HG03460 (cell line): ENCODE measurements at regions not wholly inside any gene's neighbourhood (a gene's known extent, or its start where the extent isn't known, plus 50 kb on each side); places are given as distances from the start of the nearest gene placed in this dataset.
"Not testable (repeated sequence)": the region's sequence is repeated elsewhere in the genome, so short reads cannot be mapped to it uniquely, and the experiment has no call there.

ENCODE experiments used
- ATAC-seq: cut with Tn5 transposase; IDR thresholded peaks from one replicate; pipeline ENCODE4 v1.9.1; 2021; ENCODE audit not compliant: unreplicated experiment

DNA sequence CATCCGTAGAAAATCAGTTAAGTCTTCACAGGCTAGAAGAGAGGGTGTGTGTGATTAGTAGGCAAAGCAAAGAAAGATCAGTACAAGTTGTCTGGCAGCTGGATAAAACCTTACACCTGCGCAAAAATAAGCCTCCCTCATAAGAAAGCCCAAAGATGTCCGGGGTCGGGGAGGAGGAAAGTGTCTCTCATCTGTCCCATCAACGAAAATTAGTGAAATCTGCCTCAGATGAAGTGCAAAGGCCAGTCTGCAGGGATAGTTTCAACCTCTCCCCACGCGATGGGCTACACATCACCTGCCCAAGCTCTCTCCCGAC, 333.9 kb downstream of the SRGAP2C start:
- no peak for ATAC-seq

DNA sequence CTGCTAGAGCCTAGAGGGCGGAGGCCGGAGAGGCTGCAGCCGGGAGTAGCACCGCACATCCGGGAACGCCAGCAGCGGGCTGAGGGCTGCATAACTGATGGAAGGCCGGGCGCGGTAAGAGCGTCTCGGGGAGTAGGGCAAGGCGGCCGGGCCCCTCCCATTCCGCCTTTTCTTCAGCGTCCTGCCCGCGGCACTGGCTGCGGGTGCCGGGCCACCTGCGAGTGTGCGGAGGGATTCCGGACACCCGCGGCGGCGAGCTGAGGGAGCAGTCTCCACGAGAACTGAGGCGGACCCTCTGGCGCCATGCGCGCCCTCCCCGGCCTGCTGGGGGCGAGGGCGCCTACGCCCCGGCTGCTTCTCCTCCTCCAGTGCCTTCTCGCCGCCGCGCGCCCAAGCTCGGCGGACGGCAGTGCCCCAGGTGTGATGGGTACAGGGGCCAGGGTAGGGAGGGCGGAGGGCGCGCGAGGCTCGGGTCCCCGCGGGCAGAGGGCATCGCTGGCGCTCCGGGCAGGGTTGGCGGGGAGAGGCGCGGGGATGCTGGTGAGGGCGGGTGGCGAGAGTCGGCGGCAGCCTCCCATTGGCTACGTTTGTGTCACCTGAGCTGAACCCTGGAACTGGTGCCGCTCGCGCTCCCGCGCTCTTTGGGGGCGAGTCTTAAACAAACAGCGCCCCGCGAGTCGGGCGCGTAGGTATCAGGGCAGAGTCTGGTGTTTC, 334.4 kb downstream of the SRGAP2C start:
- no peak for ATAC-seq

DNA sequence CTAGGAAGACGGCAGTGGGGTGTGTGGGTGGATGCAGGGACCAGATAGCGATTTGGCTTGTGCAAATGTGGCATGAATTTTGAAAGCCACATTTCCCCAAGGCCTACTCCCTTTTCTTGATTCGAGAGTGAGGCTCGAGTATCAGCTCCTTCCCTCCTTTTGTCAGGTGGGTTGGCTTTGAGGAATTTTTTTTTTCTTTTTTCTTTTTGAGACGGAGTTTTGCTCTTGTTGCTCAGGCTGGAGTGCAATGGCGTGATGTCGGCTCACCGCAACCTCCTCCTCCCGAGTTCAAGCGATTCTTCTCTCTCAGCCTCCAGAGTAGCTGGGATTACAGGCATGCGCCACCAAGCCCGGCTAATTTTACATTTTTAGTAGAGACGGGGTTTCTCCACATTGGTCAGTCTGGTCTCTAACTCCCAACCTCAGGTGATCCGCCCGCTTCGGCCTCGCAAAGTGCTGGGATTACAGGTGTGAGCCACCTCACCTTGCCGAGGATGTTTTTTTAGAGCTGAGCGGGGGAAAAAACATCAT, 335.0 kb downstream of the SRGAP2C start:
- not testable (repeated sequence) for ATAC-seq

DNA sequence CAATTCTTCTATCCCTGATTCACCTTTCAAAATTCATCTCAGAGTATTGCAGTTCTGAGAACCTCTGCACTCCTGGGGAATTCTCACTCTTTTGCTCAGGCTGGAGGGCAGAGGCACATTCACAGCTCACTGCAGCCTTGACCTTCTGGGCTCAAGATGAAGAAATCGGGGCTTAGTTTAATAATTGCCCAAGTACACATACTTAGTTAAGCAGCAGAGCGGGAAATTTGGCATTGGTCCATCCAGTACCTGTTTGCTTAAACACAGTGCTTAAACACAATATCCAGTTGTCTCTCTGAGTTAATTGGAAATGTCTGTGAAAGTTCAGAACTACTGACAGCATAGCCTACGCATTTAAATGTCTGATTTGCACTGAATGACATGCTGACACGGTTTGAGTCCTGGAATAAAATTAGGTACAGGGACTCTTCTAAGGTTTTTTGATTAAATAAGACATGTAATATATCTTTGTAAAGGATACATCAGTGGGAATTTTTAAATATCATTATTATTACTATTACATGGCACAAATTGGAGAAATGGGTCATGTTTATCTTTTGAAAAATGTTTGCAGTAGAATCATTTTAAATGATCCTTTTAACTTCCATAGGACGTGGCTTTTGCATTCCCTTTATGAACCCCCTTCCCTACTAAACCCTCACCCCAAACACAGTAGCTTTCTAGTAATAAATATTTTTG, 337.4 kb downstream of the SRGAP2C start:
- no peak for ATAC-seq

DNA sequence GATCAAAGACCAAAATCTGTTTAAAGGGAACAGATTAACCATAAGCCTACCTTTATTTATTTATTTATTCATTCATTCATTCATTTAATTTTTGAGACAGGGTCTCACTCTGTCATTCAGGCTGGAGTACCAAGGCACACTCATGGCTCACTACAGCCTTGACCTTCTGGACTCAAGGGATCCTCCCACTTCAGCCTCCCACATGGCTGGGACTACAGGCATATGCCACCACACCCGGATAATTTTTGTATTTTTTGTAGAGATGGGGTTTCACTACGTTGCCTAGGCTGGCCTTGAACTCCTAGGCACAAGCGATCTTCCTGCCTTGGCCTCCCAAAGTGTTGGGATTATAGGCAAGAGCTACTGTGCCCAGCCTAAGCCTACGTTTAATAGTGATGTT, 338.3 kb downstream of the SRGAP2C start:
- not testable (repeated sequence) for ATAC-seq

DNA sequence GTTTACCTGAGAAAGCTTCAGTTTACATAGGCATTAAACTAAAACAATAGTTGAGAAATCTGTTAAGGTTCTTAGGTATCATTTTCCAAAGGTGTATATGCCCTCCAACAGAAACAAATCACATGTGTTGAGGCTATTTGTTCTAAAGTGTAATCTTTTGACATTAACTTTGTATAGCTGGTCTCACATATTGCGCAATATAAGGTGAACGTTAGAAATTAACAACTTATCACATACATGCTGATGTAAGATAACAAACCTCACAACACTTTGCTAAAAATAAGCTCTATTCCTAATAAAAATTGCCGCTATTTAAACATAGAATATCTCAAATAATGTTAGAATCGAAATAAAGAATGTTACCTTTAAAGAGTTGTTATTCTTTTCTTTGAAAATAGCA, 340.6 kb downstream of the SRGAP2C start:
- no peak for ATAC-seq

DNA sequence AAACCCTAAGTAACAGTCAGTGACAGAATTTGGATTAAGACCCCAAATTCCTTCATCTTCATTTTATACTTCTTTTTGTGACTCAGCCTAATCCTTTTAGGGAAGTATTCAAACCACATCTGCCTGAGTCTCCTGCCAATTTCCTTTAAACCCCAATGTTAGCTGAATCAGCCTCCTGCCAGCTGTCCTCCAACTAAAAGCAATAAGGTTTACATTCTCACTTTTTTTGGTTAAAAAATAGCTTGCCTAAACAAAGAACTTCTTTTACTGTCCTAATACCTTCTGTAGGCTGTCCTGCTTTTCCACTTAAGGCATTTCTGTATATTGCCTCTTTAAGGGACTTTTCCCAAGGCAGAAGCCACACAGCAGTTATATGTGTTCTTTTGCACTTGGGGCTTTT, 344.2 kb downstream of the SRGAP2C start:
- not testable (repeated sequence) for ATAC-seq

DNA sequence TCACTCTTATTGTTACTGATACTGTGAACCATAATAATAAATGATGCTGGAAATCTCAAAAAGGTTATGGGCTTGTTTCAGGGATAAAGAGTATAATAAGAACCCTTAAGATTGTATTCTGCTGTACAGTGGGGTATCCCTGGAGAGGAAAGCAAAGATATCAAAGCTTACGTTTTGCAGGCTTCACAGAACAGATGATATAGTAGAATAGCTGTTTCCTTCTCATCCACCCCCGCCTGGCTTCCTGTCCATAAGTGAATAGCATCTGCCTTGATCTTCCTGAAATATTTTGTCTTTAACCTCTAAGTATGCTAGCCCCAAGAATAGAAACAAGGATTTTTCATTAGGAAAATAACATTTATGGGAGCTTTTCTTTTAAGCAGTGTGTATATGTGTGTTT, 345.3 kb downstream of the SRGAP2C start:
- ATAC-seq = not testable (repeated sequence)

DNA sequence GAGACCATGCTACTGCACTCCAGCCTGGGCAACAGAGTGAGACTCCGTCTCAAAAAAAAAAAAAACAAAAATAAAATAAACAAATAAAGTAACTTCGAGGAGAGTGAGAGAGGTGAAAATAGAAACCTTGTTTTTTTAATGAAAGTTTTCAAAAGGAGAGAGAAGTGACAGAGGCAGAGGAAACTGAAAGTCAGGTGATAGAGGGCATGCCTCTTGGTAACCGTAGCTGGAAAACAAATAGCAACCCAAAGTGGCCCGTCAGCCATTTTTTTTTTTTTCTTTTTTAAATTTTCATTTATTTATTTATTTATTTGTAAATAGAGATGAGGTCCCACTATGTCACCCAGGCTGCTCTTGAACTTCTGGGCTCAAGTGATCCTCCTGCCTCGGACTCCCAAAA, 347.0 kb downstream of the SRGAP2C start:
- not testable (repeated sequence) for ATAC-seq

DNA sequence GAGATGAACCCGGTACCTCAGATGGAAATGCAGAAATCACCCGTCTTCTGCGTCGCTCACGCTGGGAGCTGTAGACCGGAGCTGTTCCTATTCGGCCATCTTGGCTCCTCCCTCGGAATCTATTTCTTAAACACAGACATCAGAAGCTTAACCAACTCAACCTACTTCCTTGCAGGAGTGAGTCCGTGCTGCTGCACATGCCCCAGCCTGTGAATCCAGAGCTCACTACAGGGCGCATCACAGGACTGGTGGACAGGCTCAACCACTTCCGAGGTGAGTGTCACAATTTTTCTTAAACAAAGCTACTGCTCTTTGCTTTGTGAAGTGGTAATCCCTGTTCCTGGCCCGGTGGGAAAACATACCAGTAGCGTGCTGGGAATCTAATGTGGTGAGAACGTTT, 353.4 kb downstream of the SRGAP2C start:
- not testable (repeated sequence) for ATAC-seq

DNA sequence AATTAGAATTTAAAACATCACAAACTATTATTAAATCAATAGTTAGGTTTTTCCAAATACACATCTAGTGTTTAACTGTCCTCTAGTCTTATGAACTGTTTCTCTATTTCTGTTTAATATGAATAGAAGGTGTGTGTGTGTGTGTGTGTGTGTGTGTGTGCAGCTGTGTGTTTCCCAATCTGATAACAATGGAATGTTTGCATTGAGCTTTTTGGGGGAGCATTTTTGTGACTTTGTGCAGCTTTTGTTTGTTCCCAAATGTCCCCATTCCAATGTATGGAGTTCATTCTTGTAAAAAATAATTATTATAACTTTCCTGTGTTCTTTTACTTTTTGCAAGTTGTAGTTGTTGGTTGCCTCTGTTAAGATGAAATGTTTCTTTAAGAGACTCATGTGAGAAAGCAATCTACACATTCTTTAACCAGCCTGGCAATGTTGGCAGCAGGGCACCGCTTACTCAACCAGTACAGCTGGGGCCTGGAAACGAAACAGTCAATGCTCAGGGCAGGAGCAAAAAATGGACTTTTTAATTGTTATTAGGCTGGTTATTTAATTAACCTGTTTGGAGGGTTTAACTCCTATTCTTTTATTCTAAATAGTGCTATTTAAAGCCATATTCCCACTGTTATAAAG, 354.3 kb downstream of the SRGAP2C start:
- ATAC-seq = no peak

DNA sequence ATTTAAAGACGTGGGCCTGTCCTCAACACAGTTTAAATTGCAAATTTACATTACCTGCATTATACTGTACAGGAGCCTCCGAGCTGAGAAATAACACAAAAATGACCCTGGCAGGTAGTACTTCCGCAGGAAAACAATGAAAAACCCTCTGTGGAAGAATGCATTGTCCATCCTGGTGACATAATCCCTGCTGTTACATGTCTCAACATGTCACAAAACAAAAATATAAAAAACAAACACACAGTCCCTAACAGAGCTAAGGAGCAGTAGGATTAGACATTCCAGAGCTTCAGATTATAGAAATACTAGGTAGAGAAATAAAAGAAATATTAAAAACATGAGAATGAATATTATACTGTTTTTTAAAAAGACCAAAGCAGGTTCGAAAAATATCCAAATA, 359.2 kb downstream of the SRGAP2C start:
- not testable (repeated sequence) for ATAC-seq

DNA sequence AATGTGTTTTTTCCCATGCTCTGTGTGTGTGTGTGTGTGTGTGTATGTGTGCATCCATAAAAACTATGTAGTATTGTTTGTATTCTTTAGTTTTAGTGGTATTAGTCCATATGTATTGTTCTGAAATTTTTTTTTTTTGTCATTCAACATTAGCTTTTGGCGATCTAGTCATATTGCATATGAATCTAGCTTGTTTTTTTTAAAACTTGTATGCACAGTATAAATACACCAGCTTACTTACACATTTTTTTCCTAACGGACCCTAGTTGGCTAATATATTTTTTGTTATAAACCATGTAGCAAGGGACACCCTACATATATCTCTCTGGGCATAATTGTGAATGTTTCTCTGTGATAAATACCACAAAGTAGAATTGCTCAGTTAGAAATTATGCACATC, 359.7 kb downstream of the SRGAP2C start:
- ATAC-seq = no peak

DNA sequence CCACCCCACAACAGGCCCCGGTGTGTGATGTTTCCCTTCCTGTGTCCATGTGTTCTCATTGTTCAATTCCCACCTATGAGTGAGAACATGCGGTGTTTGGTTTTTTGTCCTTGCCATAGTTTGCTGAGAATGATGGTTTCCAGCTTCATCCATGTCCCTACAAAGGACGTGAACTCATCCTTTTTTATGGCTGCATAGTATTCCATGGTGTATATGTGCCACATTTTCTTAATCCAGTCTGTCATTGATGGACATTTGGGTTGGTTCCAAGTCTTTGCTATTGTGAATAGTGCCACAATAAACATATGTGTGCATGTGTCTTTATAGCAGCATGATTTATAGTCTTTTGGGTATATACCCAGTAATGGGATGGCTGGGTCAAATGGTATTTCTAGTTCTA, 361.1 kb downstream of the SRGAP2C start:
- not testable (repeated sequence) for ATAC-seq

DNA sequence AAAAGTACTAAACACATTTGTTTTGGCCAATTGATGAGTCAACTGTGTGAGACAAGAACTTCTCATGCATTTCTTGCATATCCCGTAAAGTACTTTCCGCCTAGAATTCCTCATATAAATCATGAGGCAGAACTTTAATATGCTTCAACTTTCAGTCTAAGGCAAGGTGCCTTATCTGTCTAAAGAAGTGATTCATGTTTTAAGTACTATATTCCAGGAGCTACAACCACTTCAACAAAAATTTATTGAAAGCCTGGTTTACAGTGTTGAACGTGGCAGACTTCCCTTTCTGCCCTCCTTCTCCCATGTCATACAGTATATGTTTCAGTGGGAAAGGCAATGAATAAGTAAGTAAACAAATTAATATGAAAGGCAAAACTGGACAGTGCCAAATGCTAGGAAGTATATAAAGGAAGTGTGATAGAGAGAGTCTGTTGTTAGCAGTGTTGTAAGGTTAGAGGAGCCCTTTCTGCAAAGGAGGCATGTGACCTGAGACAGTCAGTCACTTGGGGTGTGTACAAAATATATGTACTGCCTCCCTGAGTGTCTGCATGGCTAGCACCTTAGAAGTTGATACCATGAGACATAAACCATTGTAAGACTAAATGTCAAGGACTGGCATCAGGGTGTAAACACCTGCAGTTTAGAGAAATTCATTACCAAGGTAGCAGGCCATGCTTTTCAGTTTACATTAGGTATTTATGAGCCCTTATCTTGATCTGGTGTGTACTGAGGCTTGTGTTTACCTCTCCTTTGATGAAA, 362.2 kb downstream of the SRGAP2C start:
- ATAC-seq = no peak

DNA sequence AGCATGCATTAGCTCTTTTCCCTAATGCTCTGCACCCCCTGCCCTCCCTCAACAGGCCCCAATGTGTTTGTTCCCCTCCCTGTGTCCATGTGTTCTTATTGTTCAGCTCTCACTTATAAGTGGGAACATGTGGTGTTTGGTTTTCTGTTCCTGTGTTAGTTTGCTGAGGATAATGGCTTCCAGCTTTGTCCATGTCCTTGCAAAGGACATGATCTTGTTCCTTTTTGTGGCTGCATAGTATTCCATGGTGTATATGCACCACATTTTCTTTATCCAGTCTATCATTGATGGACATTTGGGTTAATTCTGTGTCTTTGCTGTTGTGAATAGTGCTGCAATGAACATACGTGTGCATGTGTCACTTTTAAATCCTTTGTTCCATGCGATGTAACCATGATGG, 363.0 kb downstream of the SRGAP2C start:
- ATAC-seq = not testable (repeated sequence)

DNA sequence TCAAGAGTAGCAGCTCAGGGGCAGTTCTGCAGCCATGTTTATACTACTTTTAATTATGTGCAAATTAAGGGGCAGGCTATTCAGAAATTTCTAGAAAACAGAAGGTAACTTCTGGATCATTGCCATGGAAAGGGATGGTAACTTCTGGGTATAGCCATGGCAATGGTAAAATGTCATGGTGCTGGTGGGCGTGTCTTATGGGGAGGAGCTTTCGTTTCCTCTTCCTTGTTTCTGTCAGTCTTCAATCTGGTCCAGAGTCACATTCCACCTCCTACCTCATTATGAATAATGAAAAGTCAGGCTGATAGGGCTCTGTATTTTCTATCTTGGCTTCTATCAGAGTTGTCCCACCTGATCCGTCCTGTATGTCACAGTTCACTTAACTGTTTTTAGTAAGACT, 366.0 kb downstream of the SRGAP2C start:
- not testable (repeated sequence) for ATAC-seq

DNA sequence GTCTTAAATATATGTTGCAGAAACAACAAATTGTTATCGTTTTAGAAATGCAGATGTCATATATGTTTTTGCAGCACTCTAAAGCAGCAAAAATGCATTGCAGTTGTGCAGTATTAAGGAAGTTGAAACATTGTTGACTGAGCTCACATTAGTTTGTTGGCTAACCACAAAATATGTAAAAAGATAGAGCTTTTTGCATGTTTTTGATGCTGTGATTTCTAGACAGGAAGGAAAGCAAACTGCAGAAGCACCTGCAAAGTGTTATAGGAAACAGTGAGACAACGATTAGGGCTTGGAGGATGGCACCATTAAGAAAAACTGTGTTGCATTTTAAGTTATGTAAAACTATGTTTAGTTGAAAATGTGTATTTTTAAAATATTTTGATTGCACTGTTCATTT, 366.7 kb downstream of the SRGAP2C start:
- ATAC-seq = not testable (repeated sequence)

DNA sequence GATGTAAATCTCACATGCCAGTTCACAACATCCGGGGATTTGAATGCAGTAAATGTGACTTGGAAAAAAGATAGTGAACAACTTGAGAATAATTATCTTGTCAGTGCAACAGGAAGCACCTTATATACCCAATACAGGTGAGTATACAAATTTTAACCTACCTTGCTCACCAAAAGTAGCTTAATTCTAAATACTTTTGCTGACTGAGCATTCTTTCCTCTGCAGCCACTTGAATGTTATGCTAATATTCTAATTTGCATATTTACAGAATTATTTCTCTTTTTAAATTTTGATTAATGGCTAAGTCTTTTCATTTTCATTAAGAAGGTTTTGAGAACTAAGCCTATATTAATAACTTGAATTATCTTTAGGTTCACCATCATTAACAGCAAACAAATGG, 371.8 kb downstream of the SRGAP2C start:
- ATAC-seq = not testable (repeated sequence)

DNA sequence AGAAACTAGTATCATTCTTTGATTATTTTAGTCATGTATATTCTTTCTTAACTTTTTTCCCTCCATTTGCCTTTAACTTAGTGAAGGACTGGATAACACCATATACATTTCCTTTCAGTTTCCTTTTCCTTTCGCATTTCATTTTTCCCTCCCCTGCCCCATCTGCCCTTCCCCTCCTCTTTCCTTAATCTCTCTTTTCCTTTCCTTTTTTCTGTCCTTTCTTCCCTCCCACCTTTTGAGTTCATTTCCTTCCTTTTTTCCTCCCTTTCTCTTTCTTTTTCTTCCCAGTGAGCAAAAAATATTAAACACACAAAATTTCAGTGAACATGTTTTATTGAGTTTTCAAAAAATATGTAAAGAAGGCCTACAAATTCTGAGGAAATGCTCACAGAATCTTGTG, 373.3 kb downstream of the SRGAP2C start:
- not testable (repeated sequence) for ATAC-seq

DNA sequence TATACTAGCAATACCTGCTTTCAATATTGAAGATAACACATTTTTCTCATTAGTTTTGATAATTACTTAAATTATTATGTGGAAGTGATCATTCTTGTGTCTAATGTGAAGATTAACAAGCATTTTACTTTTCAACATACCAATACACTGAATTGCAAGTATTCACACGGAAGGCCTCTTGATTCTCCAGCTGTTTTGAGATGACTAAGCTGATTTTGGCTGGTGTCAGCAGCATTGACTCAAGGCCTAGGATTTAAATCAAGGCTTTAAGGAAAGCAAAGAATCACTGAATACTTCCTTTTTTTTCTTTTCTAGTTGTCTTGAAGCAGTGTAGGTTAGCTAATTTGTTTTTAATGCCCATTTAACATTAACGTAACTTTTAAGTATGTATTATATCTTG, 373.7 kb downstream of the SRGAP2C start:
- ATAC-seq = no peak
